H1 (cell line): ENCODE measurements at regions not wholly inside any gene's neighbourhood (a gene's known extent, or its start where the extent isn't known, plus 50 kb on each side); places are given as distances from the start of the nearest gene placed in this dataset.

Source experiments
- PHF8 ChIP-seq: fragments of 200-600 bp; sonication (generic); conservative IDR thresholded peaks from 2 replicates; pipeline ENCODE4 v1.7.1; 2012; ENCODE audit warnings: low read depth, mild to moderate bottlenecking, inconsistent platforms, low read length, moderate library complexity
- RNF2 ChIP-seq: fragments of 200-900, 300-1000 bp; sonication (generic); IDR thresholded peaks from 2 replicates; pipeline ENCODE4 v1.7.1; 2016; ENCODE audit warnings: borderline replicate concordance, low read depth, mild to moderate bottlenecking, antibody characterized with exemption, low read length; ENCODE audit not compliant: poor library complexity, severe bottlenecking; ENCODE audit errors: missing control alignments

DNA sequence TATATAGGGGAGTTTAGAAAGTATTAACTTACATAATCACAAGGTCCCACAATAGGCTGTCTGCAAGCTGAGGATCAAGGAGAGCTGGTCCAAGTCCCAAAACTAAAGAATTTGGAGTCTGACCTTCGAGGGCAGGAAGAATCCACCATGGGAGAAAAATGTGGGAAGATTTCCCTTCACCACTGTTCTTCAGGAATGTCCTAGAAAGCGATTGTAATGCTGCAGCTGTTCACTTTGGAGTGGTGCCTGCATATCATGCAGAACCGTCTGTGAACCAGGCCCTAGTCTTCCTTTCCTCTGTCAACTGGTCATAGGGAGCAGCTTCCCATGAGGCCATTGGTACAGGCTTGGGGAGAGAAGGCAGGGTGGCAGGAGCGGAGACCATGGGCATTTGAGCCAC lies 497.9 kb upstream of the ARPP21 start (continued):
- TF ChIP-seq PHF8: no peak
- TF ChIP-seq RNF2: no peak
